Occipital lobe (tissue), 2 donors: ENCODE measurements at regions not wholly inside any gene's neighbourhood (a gene's known extent, or its start where the extent isn't known, plus 50 kb on each side); places are given as distances from the start of the nearest gene placed in this dataset. TPM values are rescaled to one million over a fixed set of nuclear protein-coding genes. Genes with fewer than 3 reads are reported as not detected.
"Not testable (repeated sequence)": the region's sequence is repeated elsewhere in the genome, so short reads cannot be mapped to it uniquely, and the experiment has no call there.

Experiments
- DNase-seq: peaks from one replicate; lab custom pipeline; 2025; lab: John Stamatoyannopoulos, UW
- small RNA-seq: library from RNA; depleted of rRNA; stranded (forward); fragments of <200 nt; gene quantifications from one replicate; pipeline ENCODE3, GENCODE V24; 2014

DNA sequence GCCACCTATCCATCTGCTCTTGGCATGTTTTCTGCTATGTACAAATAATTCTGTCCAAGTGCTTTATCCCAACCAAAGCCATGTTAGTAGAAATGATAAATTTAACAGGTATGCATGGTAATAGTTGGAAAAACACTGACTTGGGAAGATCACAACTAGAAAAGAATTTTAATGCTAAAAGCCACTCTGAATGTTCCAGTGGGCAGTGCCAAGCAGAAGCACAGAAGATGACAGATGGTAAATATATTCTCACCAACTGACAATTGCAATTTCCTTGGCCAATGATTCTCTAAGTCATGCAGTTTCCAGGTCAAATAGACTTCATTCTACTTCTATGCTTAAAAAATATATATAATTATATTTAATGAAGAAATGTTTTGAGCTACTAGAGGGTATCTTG is 83.6 kb upstream of the SEMA3C start:
- no peak for DNase-seq

GRCh38 chr7:80999771-81000170 is 80.9 kb upstream of the SEMA3C start:
- no peak for DNase-seq

DNA sequence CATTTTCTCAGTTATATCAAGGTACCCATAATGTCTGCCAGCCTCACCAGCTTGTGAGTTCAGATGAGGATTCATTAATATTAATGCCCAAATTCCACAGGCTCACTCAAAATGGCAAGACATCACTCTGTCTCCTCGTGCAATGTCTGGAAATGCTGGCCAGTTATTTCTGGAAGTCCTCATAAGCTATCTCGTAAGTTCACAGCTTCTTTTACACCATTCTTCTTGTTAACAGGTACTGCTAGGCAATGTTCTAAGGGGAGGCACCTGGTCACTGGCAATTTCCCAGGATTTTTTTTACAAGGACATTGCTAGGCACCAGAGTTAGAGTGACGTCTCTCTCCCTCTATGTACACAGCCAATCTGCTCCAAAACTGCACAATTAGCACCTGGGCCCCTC is 80.2 kb upstream of the SEMA3C start:
- no peak for DNase-seq

DNA sequence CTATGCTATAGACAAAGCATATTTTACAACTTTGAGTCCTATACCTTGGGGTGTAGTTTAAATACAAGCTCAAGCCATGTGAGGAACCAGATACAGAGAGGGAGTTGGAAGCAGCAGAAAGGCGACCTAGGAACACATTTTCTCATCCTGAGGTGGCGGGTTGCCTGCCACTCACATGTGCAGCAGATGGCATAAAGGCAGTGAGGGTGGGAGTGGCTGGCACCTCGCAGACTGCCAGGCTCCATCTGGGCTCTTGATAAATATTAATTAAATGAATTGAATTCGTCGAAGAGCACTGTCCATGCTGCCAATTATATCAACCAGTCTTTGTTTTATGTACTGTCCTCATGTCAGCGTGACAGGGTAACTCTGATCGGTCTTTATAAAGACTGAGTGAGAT is 79.0 kb upstream of the SEMA3C start:
- DNase-seq, result no peak

GRCh38 chr7:80996236-80996635 is 77.4 kb upstream of the SEMA3C start:
- DNase-seq, result not testable (repeated sequence)

DNA sequence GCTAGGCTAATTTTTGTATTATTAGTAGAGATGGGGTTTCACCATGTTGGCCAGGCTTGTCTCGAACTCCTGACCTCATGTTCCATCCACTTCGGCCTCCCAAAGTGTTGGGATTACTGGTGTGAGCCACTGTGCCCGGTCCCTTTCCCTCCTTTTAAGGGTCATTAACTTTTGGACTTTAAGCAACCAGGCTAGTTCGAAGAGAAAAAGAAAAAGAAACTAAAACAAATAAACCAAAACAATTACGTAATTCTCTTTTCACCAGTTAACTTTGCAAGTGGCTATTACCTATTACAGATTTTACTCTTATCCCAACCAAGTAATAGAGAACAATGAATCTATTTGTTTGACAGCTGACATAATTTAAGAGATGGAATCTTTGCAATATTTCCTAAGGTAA is 72.8 kb upstream of the SEMA3C start:
- DNase-seq, result no peak

DNA sequence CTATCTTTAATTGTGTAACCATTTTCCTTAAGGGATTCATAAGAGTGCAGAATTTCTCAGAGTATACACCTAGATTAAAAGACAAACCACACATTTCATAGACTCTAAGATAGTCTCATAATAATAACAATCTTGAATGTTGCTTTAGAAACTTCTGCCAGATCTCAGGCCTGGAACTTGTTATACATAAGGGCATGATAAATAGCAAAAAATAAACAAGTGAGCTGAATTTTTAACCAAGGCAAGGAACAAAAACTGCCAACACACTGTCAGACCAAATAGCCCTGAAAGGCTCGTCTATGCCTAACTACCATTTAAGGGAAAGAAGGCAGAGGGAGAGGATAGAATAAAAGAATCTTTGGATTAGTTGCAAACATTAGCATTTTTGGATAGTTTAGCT is 65.8 kb upstream of the SEMA3C start:
- DNase-seq, result no peak

GRCh38 chr7:80981405-80981804 is 62.6 kb upstream of the SEMA3C start:
- DNase-seq, result no peak

GRCh38 chr7:80977751-80978150 is 58.9 kb upstream of the SEMA3C start:
- no peak for DNase-seq

- DNase-seq, result no peak
These were observed 55.8 kb upstream of the SEMA3C start for GRCh38 chr7:80974396-80975358.

DNA sequence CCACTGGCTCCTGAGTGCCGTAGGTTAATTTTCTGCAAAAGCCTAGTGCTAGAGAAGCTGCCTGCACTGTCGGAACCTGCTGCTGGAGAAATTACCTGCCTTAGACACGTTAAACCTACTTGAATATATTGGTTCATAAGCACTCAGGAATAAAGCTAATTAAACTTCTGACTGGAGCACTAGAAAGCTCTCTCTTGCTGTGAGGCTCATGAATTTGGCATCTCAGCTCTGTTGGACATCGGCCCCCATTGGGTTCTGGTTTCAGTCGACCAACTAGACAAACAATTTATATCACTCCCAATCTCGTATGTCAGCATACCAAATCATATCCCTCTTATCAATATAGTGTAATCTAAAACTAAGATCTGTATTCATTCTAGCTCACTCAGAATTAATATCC is 52.4 kb upstream of the SEMA3C start:
- DNase-seq, result no peak

Small RNA genes lying in the stretch of these regions (small RNA-seq; reads per million reads assigned to genes)
- not detected for gene AC004866.1
